Right atrium auricular region (tissue), 2 donors: ENCODE measurements at regions not wholly inside any gene's neighbourhood (a gene's known extent, or its start where the extent isn't known, plus 50 kb on each side); places are given as distances from the start of the nearest gene placed in this dataset.

ENCODE experiments used
- DNase-seq: peaks from one replicate; pipeline ENCODE4 v3.0.0-alpha.2; 2019; ENCODE audit warnings: low spot score
- H3K27ac ChIP-seq, 2 donors: fragments of 200-600 bp; sonication (generic); 1 replicate in 1 of 2; 2 replicates in 1 of 2; pipeline ENCODE4 v1.5.1; 2016 to 2019
- H3K27me3 ChIP-seq, 2 donors: fragments of 200-600 bp; sonication (generic); one replicate each; pipeline versions ENCODE4 v1.5.1 to v1.6.0; 2017 to 2019
- H3K36me3 ChIP-seq: fragments of 200-600 bp; sonication (generic); one replicate; pipeline ENCODE4 v1.5.1; 2016
- H3K4me1 ChIP-seq, 2 donors: fragments of 200-600 bp; sonication (generic); one replicate each; pipeline versions ENCODE4 v1.5.1 to v1.6.0; 2017 to 2019
- H3K4me3 ChIP-seq, 2 donors: fragments of 200-600 bp; sonication (generic); 1 replicate in 1 of 2; 2 replicates in 1 of 2; pipeline ENCODE4 v1.5.1; 2017 to 2019; ENCODE audit warnings: mild to moderate bottlenecking in 1 of 2, moderate library complexity in 1 of 2
- H3K9me3 ChIP-seq, 2 donors: fragments of 200-600 bp; sonication (generic); one replicate each; pipeline ENCODE4 v1.5.1; 2019
- CTCF ChIP-seq, 2 donors: fragments of 200-600 bp; sonication (generic); IDR thresholded peaks; one replicate each; pipeline ENCODE4 v1.5.1; 2019; ENCODE audit warnings: antibody characterized with exemption in 2 of 2

- no peak for DNase-seq
- no peaks in the 10 kb centered on the region for H3K36me3 ChIP-seq
- no peak for TF ChIP-seq CTCF (IDR thresholded peaks at IDR 0.05)
Measured at GRCh38 chr17:27222515-27222914, 71.4 kb upstream of the WSB1 start.

GRCh38 chr17:27224526-27225315 is 69.2 kb upstream of the WSB1 start:
- Histone ChIP-seq H3K4me3 (no peak overlapping the region), H3K36me3 (no peaks in the 10 kb centered on the region), H3K9me3 (no peaks in the 10 kb centered on the region), H3K27me3 (no peaks in the 10 kb centered on the region), H3K4me1 (no peaks in the 10 kb centered on the region), H3K27ac (no peak overlapping the region)
- TF ChIP-seq CTCF (IDR thresholded peaks at IDR 0.05), result no peak
- no peak for DNase-seq

More at GRCh38 chr17:27222515-27222914, 71.4 kb upstream of the WSB1 start:
- H3K27me3 ChIP-seq, result no peaks in the 10 kb centered on the region
- H3K4me3 ChIP-seq, result no peak overlapping the region
- no peak overlapping the region for H3K27ac ChIP-seq
- no peaks in the 10 kb centered on the region for H3K4me1 ChIP-seq
- H3K9me3 ChIP-seq, result no peaks in the 10 kb centered on the region

GRCh38 chr17:27226611-27227230 is 67.2 kb upstream of the WSB1 start:
- TF ChIP-seq CTCF (IDR thresholded peaks at IDR 0.05), result no peak
- Histone ChIP-seq H3K27ac (no peak overlapping the region), H3K4me1 (no peaks in the 10 kb centered on the region), H3K9me3 (no peaks in the 10 kb centered on the region), H3K36me3 (no peaks in the 10 kb centered on the region), H3K4me3 (no peak overlapping the region), H3K27me3 (no peaks in the 10 kb centered on the region)
- no peak for DNase-seq

- no peaks in the 10 kb centered on the region for H3K36me3 ChIP-seq
- H3K27me3 ChIP-seq, result no peaks in the 10 kb centered on the region
- TF ChIP-seq CTCF (IDR thresholded peaks at IDR 0.05), result no peak
- no peaks in the 10 kb centered on the region for H3K9me3 ChIP-seq
- H3K4me1 ChIP-seq, result no peaks in the 10 kb centered on the region
- no peak overlapping the region for H3K4me3 ChIP-seq
- DNase-seq, result no peak
- no peak overlapping the region for H3K27ac ChIP-seq
Measured at GRCh38 chr17:27230996-27231395, 62.9 kb upstream of the WSB1 start.

- no peak for DNase-seq
- TF ChIP-seq CTCF (IDR thresholded peaks at IDR 0.05), result no peak
- H3K4me3 ChIP-seq, result no peak overlapping the region
- H3K36me3 ChIP-seq, result no peaks in the 10 kb centered on the region
- H3K4me1 ChIP-seq, result no peaks in the 10 kb centered on the region
- H3K9me3 ChIP-seq, result no peaks in the 10 kb centered on the region
- no peaks in the 10 kb centered on the region for H3K27me3 ChIP-seq
- H3K27ac ChIP-seq, result no peak overlapping the region
Measured at GRCh38 chr17:27232328-27232727, 61.6 kb upstream of the WSB1 start.
